ENCODE measurements at regions not wholly inside any gene's neighbourhood (a gene's known extent, or its start where the extent isn't known, plus 50 kb on each side); places are given as distances from the start of the nearest gene placed in this dataset.

GRCh38 chr2:181764095-181764963, 84.0 kb upstream of the NEUROD1 start:
- TF ChIP-seq CTCF (IDR thresholded peaks at IDR 0.05; ENCODE audit: insufficient read depth, low read depth, low read length) (no peak), EZH2 (IDR thresholded peaks at IDR 0.05; ENCODE audit: insufficient read depth, low read length) (no peak)

Data from astrocyte (in vitro differentiated cells and primary cell).